ENCODE measurements at regions not wholly inside any gene's neighbourhood (a gene's known extent, or its start where the extent isn't known, plus 50 kb on each side); places are given as distances from the start of the nearest gene placed in this dataset.
A peak's percentile ranks its signal among the peaks of the same experiment; 100 is the strongest.

DNA sequence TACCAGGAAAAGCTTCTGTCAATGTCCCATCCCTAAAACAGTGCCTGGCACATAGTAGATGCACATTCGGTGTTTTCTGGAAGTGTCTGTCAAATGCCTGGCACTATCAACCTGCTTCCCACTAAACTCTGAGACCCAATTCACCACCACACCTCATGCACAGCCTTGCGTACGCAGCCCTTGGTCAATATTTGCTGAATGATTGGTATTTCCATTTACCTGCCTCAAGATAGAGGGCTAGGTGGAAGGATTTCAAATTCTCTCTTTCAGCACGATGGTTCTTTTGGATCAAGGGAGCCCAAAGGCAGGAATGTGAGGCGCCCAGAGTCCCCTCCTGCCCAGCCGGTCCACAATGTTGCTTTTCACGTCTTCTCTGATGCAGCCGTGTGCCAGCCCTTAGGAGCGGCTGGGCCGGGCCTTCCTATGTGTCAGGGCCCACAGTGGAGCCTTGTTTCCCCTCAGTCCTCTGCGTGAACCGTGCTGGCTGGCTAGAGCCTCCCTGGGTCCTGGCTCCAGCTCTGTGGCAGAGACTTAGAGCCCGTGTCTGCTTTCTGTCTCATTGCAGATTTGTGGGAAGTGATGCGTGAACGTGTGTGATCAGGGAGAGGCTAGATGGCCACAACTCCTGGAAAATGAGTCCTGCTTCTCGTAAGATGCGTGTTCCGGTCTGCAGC, 99.9 kb upstream of the RFLNA start:
- H3K4me2 ChIP-seq (ENCODE audit: insufficient read depth, insufficient read length, low read length), result no peak overlapping the region
- no peak overlapping the region for H3T11ph ChIP-seq (ENCODE audit: low read length)
- no peak overlapping the region for H2BK5ac ChIP-seq (ENCODE audit: insufficient read length, low read length)
- H3K23ac ChIP-seq (ENCODE audit: insufficient read length, low read depth, low read length), result no peak overlapping the region
- no peak overlapping the region for H3K9ac ChIP-seq (ENCODE audit: extremely low read depth, insufficient read length, low read length)
- H4K5ac ChIP-seq (ENCODE audit: insufficient read length, low read depth, low read length), result no peak overlapping the region
- no peak overlapping the region for H3K14ac ChIP-seq (ENCODE audit: insufficient read depth, low read length)
- H3K79me1 ChIP-seq (ENCODE audit: insufficient read depth, low read depth, low read length, poor library complexity, severe bottlenecking), result no peaks in the 10 kb centered on the region
- no peak overlapping the region for H2AFZ ChIP-seq (ENCODE audit: low read length)
- Mint-ChIP-seq H3K9me3 (peaks cover 2 to 19% of the 10 kb centered on the region in 2 experiments; a peak in 4 of 5 replicates), H3K36me3 (ENCODE audit: insufficient read depth in 1 of 3, low read depth in 3 of 3) (peaks cover 0 to 15% (median 8%) of the 10 kb centered on the region in 3 experiments; a peak in 4 of 7 replicates), H3K27me3 (ENCODE audit: low read depth) (no peaks in the 10 kb centered on the region; the same call in 1 of the 2 replicates), H3K4me3 (no peak overlapping the region), H3K27ac (peak overlapping the region in 1 of 3 experiments; percentile 78; a peak in 3 of 7 replicates), H3K4me1 (peaks cover 11 to 13% of the 10 kb centered on the region in 2 experiments)
- H3K4me1 ChIP-seq (ENCODE audit: insufficient read depth, low read length), result no peaks in the 10 kb centered on the region
- no peaks in the 10 kb centered on the region for H3K23me2 ChIP-seq (ENCODE audit: insufficient read length, low read depth, low read length, poor library complexity, severe bottlenecking)
- TF ChIP-seq, protein P1, sequence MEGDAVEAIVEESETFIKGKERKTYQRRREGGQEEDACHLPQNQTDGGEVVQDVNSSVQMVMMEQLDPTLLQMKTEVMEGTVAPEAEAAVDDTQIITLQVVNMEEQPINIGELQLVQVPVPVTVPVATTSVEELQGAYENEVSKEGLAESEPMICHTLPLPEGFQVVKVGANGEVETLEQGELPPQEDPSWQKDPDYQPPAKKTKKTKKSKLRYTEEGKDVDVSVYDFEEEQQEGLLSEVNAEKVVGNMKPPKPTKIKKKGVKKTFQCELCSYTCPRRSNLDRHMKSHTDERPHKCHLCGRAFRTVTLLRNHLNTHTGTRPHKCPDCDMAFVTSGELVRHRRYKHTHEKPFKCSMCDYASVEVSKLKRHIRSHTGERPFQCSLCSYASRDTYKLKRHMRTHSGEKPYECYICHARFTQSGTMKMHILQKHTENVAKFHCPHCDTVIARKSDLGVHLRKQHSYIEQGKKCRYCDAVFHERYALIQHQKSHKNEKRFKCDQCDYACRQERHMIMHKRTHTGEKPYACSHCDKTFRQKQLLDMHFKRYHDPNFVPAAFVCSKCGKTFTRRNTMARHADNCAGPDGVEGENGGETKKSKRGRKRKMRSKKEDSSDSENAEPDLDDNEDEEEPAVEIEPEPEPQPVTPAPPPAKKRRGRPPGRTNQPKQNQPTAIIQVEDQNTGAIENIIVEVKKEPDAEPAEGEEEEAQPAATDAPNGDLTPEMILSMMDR (conservative IDR thresholded peaks at IDR 0.05), result no peak
- no peak overlapping the region for H2AK5ac ChIP-seq (ENCODE audit: insufficient read length, low read length)
- no CpG with 5 or more reads among the region's 18 CpGs for WGBS (ENCODE audit: extremely low coverage, insufficient read length, low lambda C conversion rate)
- H2BK15ac ChIP-seq (ENCODE audit: low read depth, low read length), result no peak overlapping the region
- no peaks in the 10 kb centered on the region for H3K9me3 ChIP-seq (ENCODE audit: control insufficient read depth, low read depth, low read length)
- H3K18ac ChIP-seq (ENCODE audit: insufficient read length, low read depth, low read length), result no peak overlapping the region
- H3K4ac ChIP-seq (ENCODE audit: low read depth, low read length), result no peak overlapping the region
- no peaks in the 10 kb centered on the region for H3K27me3 ChIP-seq (ENCODE audit: insufficient read depth, low read length)
- H4K20me1 ChIP-seq (ENCODE audit: control insufficient read depth, insufficient read depth, insufficient read length), result no peaks in the 10 kb centered on the region
- no peak overlapping the region for H2BK12ac ChIP-seq (ENCODE audit: insufficient read length, low read depth, low read length)
- H4K91ac ChIP-seq (ENCODE audit: insufficient read length, low read depth, low read length), result no peak overlapping the region
- H2BK120ac ChIP-seq (ENCODE audit: low read depth, low read length, poor library complexity, severe bottlenecking), result no peak overlapping the region
- H3K56ac ChIP-seq (ENCODE audit: insufficient read length, low read depth, low read length), result no peak overlapping the region
- no peak for DNase-seq
- no peaks in the 10 kb centered on the region for H3K79me2 ChIP-seq (ENCODE audit: insufficient read depth, low read length)
- no peak overlapping the region for H3K27ac ChIP-seq (ENCODE audit: insufficient read length, low read depth, low read length)
- no peak overlapping the region for H4K8ac ChIP-seq (replicated peaks; ENCODE audit: insufficient read length, low read depth, low read length)
- H2BK20ac ChIP-seq (ENCODE audit: low read depth, low read length, poor library complexity, severe bottlenecking), result no peak overlapping the region

Measured in H9 (cell line).